Fibroblast of lung (primary cell): ENCODE measurements at regions not wholly inside any gene's neighbourhood (a gene's known extent, or its start where the extent isn't known, plus 50 kb on each side); places are given as distances from the start of the nearest gene placed in this dataset.

Source experiments
- CTCF ChIP-seq, 2 donors: IDR thresholded peaks in 1 of 2; conservative IDR thresholded peaks in 1 of 2; 1 replicate in 1 of 2; 2 replicates in 1 of 2; pipeline ENCODE4 v1.5.1; 2011 to 2012; ENCODE audit warnings: low read length in 2 of 2, control low read depth in 1 of 2, inconsistent platforms in 1 of 2, low read depth in 1 of 2, mild to moderate bottlenecking in 1 of 2
- EZH2 ChIP-seq: IDR thresholded peaks from 2 replicates; pipeline ENCODE4 v1.5.1; 2012; ENCODE audit warnings: low read length, control low read depth, mild to moderate bottlenecking; ENCODE audit errors: missing control alignments

- TF ChIP-seq CTCF (conservative IDR thresholded peaks at IDR 0.05 in 1 of 2, IDR thresholded peaks at IDR 0.05 in 1 of 2; ENCODE audit: low read depth in 1 of 2, low read length in 2 of 2) = no peak
- no peak for TF ChIP-seq EZH2
Observed at GRCh38 chr4:44544158-44544557, 95.5 kb upstream of the KCTD8 start.
